GM23338 (cell line): ENCODE measurements at regions not wholly inside any gene's neighbourhood (a gene's known extent, or its start where the extent isn't known, plus 50 kb on each side); places are given as distances from the start of the nearest gene placed in this dataset.

ENCODE experiments used
- EZH2 ChIP-seq: fragments of 200-600 bp; sonication (generic); IDR thresholded peaks from one replicate; pipeline ENCODE4 v1.8.0; 2017; ENCODE audit warnings: antibody characterized with exemption, mild to moderate bottlenecking, low read depth; ENCODE audit not compliant: unreplicated experiment
- EZH2phosphoT487 ChIP-seq: fragments of 200-600 bp; sonication (generic); IDR thresholded peaks from one replicate; pipeline ENCODE4 v1.8.1; 2018; ENCODE audit warnings: antibody characterized with exemption; ENCODE audit not compliant: unreplicated experiment
- JUNB ChIP-seq: IDR thresholded peaks from one replicate; pipeline ENCODE4 v1.6.1; 2016; ENCODE audit warnings: antibody characterized with exemption; ENCODE audit not compliant: unreplicated experiment
- POLR2AphosphoS5 ChIP-seq: IDR thresholded peaks from 2 replicates; pipeline ENCODE4 v1.6.1; 2016; ENCODE audit warnings: antibody characterized with exemption, low read depth
- TF ChIP-seq, protein P1 (sequence below), 2 experiments: fragments of 200-600 bp in 1 of 2; sonication (generic) in 1 of 2; conservative IDR thresholded peaks; 2 replicates each; pipeline versions ENCODE4 v1.5.1 to v1.6.1; 2016 to 2017; ENCODE audit warnings: antibody characterized with exemption in 2 of 2, low read depth in 2 of 2, mild to moderate bottlenecking in 2 of 2, moderate library complexity in 1 of 2
- TF ChIP-seq, protein P2 (sequence below): IDR thresholded peaks from one replicate; pipeline ENCODE4 v1.6.1; 2018; ENCODE audit warnings: antibody characterized with exemption; ENCODE audit not compliant: unreplicated experiment

DNA sequence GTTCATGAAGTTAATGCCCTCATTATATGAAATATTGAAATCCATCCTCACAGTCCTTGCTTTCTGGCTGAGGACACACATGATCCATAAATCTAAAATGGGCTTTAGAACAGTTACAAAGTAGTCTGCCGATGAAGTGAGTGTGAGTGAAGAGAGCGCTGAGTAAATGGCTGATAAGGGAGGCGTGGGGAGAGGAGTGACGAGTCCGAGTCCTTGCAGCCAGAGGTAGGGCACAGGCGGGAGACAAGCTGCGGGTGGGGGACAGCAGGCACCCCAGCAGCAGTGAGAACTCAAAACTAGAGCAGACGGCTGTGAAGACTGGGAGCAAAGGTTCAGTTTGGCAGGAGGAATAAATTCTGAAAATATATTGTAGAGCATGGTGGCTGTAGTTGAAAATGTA, 140.1 kb upstream of the ATP2B1 start:
- TF ChIP-seq EZH2 (no peak), POLR2AphosphoS5 (no peak), JUNB (no peak), EZH2phosphoT487 (no peak)
- TF ChIP-seq, protein P1, sequence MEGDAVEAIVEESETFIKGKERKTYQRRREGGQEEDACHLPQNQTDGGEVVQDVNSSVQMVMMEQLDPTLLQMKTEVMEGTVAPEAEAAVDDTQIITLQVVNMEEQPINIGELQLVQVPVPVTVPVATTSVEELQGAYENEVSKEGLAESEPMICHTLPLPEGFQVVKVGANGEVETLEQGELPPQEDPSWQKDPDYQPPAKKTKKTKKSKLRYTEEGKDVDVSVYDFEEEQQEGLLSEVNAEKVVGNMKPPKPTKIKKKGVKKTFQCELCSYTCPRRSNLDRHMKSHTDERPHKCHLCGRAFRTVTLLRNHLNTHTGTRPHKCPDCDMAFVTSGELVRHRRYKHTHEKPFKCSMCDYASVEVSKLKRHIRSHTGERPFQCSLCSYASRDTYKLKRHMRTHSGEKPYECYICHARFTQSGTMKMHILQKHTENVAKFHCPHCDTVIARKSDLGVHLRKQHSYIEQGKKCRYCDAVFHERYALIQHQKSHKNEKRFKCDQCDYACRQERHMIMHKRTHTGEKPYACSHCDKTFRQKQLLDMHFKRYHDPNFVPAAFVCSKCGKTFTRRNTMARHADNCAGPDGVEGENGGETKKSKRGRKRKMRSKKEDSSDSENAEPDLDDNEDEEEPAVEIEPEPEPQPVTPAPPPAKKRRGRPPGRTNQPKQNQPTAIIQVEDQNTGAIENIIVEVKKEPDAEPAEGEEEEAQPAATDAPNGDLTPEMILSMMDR (conservative IDR thresholded peaks at IDR 0.05; ENCODE audit: low read depth in 2 of 2) = no peak
- TF ChIP-seq, protein P2, sequence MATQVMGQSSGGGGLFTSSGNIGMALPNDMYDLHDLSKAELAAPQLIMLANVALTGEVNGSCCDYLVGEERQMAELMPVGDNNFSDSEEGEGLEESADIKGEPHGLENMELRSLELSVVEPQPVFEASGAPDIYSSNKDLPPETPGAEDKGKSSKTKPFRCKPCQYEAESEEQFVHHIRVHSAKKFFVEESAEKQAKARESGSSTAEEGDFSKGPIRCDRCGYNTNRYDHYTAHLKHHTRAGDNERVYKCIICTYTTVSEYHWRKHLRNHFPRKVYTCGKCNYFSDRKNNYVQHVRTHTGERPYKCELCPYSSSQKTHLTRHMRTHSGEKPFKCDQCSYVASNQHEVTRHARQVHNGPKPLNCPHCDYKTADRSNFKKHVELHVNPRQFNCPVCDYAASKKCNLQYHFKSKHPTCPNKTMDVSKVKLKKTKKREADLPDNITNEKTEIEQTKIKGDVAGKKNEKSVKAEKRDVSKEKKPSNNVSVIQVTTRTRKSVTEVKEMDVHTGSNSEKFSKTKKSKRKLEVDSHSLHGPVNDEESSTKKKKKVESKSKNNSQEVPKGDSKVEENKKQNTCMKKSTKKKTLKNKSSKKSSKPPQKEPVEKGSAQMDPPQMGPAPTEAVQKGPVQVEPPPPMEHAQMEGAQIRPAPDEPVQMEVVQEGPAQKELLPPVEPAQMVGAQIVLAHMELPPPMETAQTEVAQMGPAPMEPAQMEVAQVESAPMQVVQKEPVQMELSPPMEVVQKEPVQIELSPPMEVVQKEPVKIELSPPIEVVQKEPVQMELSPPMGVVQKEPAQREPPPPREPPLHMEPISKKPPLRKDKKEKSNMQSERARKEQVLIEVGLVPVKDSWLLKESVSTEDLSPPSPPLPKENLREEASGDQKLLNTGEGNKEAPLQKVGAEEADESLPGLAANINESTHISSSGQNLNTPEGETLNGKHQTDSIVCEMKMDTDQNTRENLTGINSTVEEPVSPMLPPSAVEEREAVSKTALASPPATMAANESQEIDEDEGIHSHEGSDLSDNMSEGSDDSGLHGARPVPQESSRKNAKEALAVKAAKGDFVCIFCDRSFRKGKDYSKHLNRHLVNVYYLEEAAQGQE = no peak
